Osteoblast (primary cell): ENCODE measurements at regions not wholly inside any gene's neighbourhood (a gene's known extent, or its start where the extent isn't known, plus 50 kb on each side); places are given as distances from the start of the nearest gene placed in this dataset.

Experiments used
- DNase-seq: peaks from one replicate; pipeline ENCODE4 v3.0.0; 2011; ENCODE audit warnings: low spot score, mixed read lengths; ENCODE audit not compliant: insufficient read length; ENCODE audit errors: missing footprints
- H2AFZ ChIP-seq: 2 replicates; pipeline ENCODE4 v1.6.0; 2011; ENCODE audit warnings: mild to moderate bottlenecking, low read length
- H3K27ac ChIP-seq: 2 replicates; pipeline ENCODE4 v1.5.1; 2011; ENCODE audit warnings: mild to moderate bottlenecking, low read depth, low read length, moderate library complexity
- H3K27me3 ChIP-seq: 2 replicates; pipeline ENCODE4 v1.6.0; 2012; ENCODE audit warnings: mild to moderate bottlenecking, control low read depth, inconsistent platforms, low read length, moderate library complexity; ENCODE audit not compliant: insufficient read depth
- H3K36me3 ChIP-seq: 2 replicates; pipeline ENCODE4 v1.5.1; 2011; ENCODE audit warnings: mild to moderate bottlenecking, low read length, control low read depth, moderate library complexity; ENCODE audit not compliant: insufficient read depth
- H3K4me1 ChIP-seq: 2 replicates; pipeline ENCODE4 v1.5.1; 2011; ENCODE audit warnings: mild to moderate bottlenecking, low read length, control low read depth, moderate library complexity; ENCODE audit not compliant: insufficient read depth
- H3K4me2 ChIP-seq: 2 replicates; pipeline ENCODE4 v1.6.0; 2011; ENCODE audit warnings: mild to moderate bottlenecking, low read length; ENCODE audit not compliant: insufficient read depth
- H3K4me3 ChIP-seq: fragments of 200-600 bp; sonication (generic); 3 replicates; pipeline ENCODE4 v1.5.1; 2012; ENCODE audit warnings: mild to moderate bottlenecking, low read length, inconsistent platforms; ENCODE audit not compliant: insufficient read depth
- H3K79me2 ChIP-seq: 2 replicates; pipeline ENCODE4 v1.6.0; 2012; ENCODE audit warnings: mild to moderate bottlenecking, low read length, control low read depth, inconsistent platforms; ENCODE audit not compliant: insufficient read depth
- H3K9me3 ChIP-seq: 2 replicates; pipeline ENCODE4 v1.5.1; 2011; ENCODE audit warnings: low read depth, low read length, control low read depth
- H4K20me1 ChIP-seq: 2 replicates; pipeline ENCODE4 v1.6.0; 2012; ENCODE audit warnings: mild to moderate bottlenecking, low read length, control low read depth; ENCODE audit not compliant: insufficient read depth
- CTCF ChIP-seq: IDR thresholded peaks from 2 replicates; pipeline ENCODE4 v1.5.1; 2011; ENCODE audit warnings: mild to moderate bottlenecking, low read depth, low read length, moderate library complexity; ENCODE audit errors: extremely low read depth

GRCh38 chr1:201612645-201613044, 73.7 kb downstream of the NAV1 start:
- DNase-seq = no peak
- peaks cover 91% of the 10 kb centered on the region for H3K79me2 ChIP-seq

GRCh38 chr1:201614262-201615015, 75.5 kb downstream of the NAV1 start:
- H3K27ac ChIP-seq = no peak overlapping the region
- H3K27me3 ChIP-seq = no peaks in the 10 kb centered on the region
- peaks cover 93% of the 10 kb centered on the region for H3K79me2 ChIP-seq
- H2AFZ ChIP-seq = no peak overlapping the region
- H3K4me1 ChIP-seq = peaks cover 9% of the 10 kb centered on the region
- TF ChIP-seq CTCF = no peak
- peaks cover 62% of the 10 kb centered on the region for H4K20me1 ChIP-seq
- H3K9me3 ChIP-seq = no peaks in the 10 kb centered on the region
- H3K4me2 ChIP-seq = no peak overlapping the region
- peak; percentile 88 for DNase-seq
- peaks cover 25% of the 10 kb centered on the region for H3K36me3 ChIP-seq
- no peak overlapping the region for H3K4me3 ChIP-seq

More at GRCh38 chr1:201612645-201613044, 73.7 kb downstream of the NAV1 start:
- no peak overlapping the region for H2AFZ ChIP-seq
- H3K9me3 ChIP-seq = no peaks in the 10 kb centered on the region
- H4K20me1 ChIP-seq = peaks cover 54% of the 10 kb centered on the region
- no peak overlapping the region for H3K27ac ChIP-seq
- H3K4me2 ChIP-seq = no peak overlapping the region
- H3K36me3 ChIP-seq = peaks cover 28% of the 10 kb centered on the region
- H3K27me3 ChIP-seq = no peaks in the 10 kb centered on the region
- TF ChIP-seq CTCF = no peak
- no peak overlapping the region for H3K4me3 ChIP-seq
- H3K4me1 ChIP-seq = peaks cover 11% of the 10 kb centered on the region

- Histone ChIP-seq H3K27ac (no peak overlapping the region), H3K4me2 (no peak overlapping the region), H2AFZ (no peak overlapping the region), H3K4me3 (no peak overlapping the region), H3K4me1 (peaks cover 16% of the 10 kb centered on the region), H3K36me3 (peaks cover 18% of the 10 kb centered on the region), H3K27me3 (no peaks in the 10 kb centered on the region), H4K20me1 (peaks cover 54% of the 10 kb centered on the region), H3K79me2 (peaks cover 86% of the 10 kb centered on the region), H3K9me3 (no peaks in the 10 kb centered on the region)
- no peak for TF ChIP-seq CTCF
- no peak for DNase-seq
Measured at GRCh38 chr1:201617157-201617556, 78.2 kb downstream of the NAV1 start.

GRCh38 chr1:201618389-201618788, 79.5 kb downstream of the NAV1 start:
- DNase-seq = no peak
- Histone ChIP-seq H3K4me1 (peaks cover 16% of the 10 kb centered on the region), H3K36me3 (peaks cover 24% of the 10 kb centered on the region), H3K27ac (no peak overlapping the region), H3K79me2 (peaks cover 83% of the 10 kb centered on the region), H3K9me3 (no peaks in the 10 kb centered on the region), H2AFZ (no peak overlapping the region), H3K27me3 (no peaks in the 10 kb centered on the region), H3K4me2 (no peak overlapping the region), H4K20me1 (peaks cover 47% of the 10 kb centered on the region), H3K4me3 (no peak overlapping the region)
- no peak for TF ChIP-seq CTCF
